ENCODE measurements at regions not wholly inside any gene's neighbourhood (a gene's known extent, or its start where the extent isn't known, plus 50 kb on each side); places are given as distances from the start of the nearest gene placed in this dataset.

GRCh38 chr3:106942051-106942450 is 435.2 kb upstream of the CCDC54 start:
- TF ChIP-seq, protein P1, sequence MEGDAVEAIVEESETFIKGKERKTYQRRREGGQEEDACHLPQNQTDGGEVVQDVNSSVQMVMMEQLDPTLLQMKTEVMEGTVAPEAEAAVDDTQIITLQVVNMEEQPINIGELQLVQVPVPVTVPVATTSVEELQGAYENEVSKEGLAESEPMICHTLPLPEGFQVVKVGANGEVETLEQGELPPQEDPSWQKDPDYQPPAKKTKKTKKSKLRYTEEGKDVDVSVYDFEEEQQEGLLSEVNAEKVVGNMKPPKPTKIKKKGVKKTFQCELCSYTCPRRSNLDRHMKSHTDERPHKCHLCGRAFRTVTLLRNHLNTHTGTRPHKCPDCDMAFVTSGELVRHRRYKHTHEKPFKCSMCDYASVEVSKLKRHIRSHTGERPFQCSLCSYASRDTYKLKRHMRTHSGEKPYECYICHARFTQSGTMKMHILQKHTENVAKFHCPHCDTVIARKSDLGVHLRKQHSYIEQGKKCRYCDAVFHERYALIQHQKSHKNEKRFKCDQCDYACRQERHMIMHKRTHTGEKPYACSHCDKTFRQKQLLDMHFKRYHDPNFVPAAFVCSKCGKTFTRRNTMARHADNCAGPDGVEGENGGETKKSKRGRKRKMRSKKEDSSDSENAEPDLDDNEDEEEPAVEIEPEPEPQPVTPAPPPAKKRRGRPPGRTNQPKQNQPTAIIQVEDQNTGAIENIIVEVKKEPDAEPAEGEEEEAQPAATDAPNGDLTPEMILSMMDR (IDR thresholded peaks at IDR 0.05; ENCODE audit: borderline replicate concordance, extremely low read depth, low read length, poor library complexity, severe bottlenecking): no peak
- no peak for TF ChIP-seq EZH2 (IDR thresholded peaks at IDR 0.05; ENCODE audit: borderline replicate concordance, low read depth, low read length, severe bottlenecking)
